Breast epithelium (tissue), 4 donors: ENCODE measurements at regions not wholly inside any gene's neighbourhood (a gene's known extent, or its start where the extent isn't known, plus 50 kb on each side); places are given as distances from the start of the nearest gene placed in this dataset.

Experiments
- DNase-seq, 2 donors: peaks; one replicate each; pipeline ENCODE4 v3.0.0-alpha.2; 2019; ENCODE audit warnings: low spot score in 2 of 2
- H3K27ac ChIP-seq, 2 donors: fragments of 200-600 bp; sonication (generic) in 1 of 2; one replicate each; pipeline ENCODE4 v1.5.1; 2016 to 2019; ENCODE audit warnings: mild to moderate bottlenecking in 1 of 2
- H3K27me3 ChIP-seq, 2 donors: fragments of 200-600 bp; sonication (generic) in 1 of 2; one replicate each; pipeline versions ENCODE4 v1.5.1 to v1.6.0; 2017 to 2019; ENCODE audit warnings: control low read depth in 1 of 2, mild to moderate bottlenecking in 1 of 2
- H3K36me3 ChIP-seq: fragments of 200-600 bp; one replicate; pipeline ENCODE4 v1.5.1; 2019
- H3K4me1 ChIP-seq, 2 donors: fragments of 200-600 bp; sonication (generic); one replicate each; pipeline ENCODE4 v1.5.1; 2016 to 2019; ENCODE audit warnings: control low read depth in 1 of 2
- H3K4me3 ChIP-seq, 3 donors: fragments of 200-600 bp; sonication (generic); 1 replicate in 2 of 3; 2 replicates in 1 of 3; pipeline ENCODE4 v1.5.1; 2016 to 2019; ENCODE audit warnings: mild to moderate bottlenecking in 3 of 3, moderate library complexity in 2 of 3
- H3K9me3 ChIP-seq, 2 donors: fragments of 200-600 bp; sonication (generic) in 1 of 2; one replicate each; pipeline ENCODE4 v1.5.1; 2016 to 2019; ENCODE audit warnings: control low read depth in 1 of 2
- CTCF ChIP-seq, 3 donors: fragments of 450-650 bp; IDR thresholded peaks; one replicate each; pipeline ENCODE4 v1.5.1; 2016 to 2017; ENCODE audit warnings: antibody characterized with exemption in 3 of 3, mild to moderate bottlenecking in 3 of 3, moderate library complexity in 3 of 3
- POLR2A ChIP-seq: fragments of 450-650 bp; IDR thresholded peaks from one replicate; pipeline ENCODE4 v1.6.1; 2016; ENCODE audit warnings: antibody characterized with exemption, mild to moderate bottlenecking, moderate library complexity
- POLR2AphosphoS5 ChIP-seq, 3 donors: sonication (generic); formaldehyde crosslinking; IDR thresholded peaks; one replicate each; pipeline ENCODE4 v1.6.1; 2017; ENCODE audit warnings: antibody characterized with exemption in 3 of 3
- intact Hi-C: fragments of 100-400 bp; cut with DNase I; formaldehyde crosslinking; loops from one replicate; pipeline ENCODE4 v1.15.1; 2023; ENCODE audit warnings: low total_unique reads

DNA sequence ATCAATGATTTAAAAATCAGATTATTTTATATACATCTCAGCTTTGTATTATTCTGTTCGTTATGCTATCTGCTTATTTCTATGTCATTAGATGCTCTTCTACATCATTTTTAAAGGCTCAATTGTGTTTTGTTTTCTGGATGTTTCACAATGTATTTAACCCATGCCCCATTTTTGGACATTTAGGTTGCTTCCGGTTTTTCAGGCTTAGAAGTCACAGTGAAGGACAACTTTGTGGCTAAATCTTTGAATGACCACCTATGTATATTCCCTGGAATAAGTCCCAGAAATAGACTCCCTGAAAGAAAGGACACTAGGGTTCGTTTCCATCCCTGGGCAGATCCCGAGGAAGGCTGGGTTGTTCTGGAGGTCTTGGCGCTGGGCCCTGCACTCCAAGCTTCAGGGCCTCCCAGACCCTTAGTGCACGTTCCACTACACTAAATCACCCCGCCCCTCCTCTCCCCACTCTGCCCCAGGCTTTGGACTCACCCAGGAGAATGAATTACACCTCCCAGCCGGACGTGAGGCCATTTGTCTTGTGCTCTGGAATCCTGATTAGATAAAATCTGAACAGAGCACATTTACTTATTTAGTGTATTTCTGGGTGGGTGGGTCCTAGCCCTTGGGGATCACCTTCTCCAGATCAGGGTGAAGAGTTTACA is 188.2 kb downstream of the ZFP36L2 start:
- Histone ChIP-seq H3K9me3 (no peaks in the 10 kb centered on the region), H3K4me1 (peaks cover 8 to 9% of the 10 kb centered on the region in 2 donors), H3K27me3 (no peaks in the 10 kb centered on the region), H3K36me3 (no peaks in the 10 kb centered on the region), H3K27ac (peak overlapping the region; percentile 90 to 91), H3K4me3 (peak overlapping the region in 2 of 3 donors; percentile 39 to 50)
- no peak for TF ChIP-seq CTCF (IDR thresholded peaks at IDR 0.05)
- no peak for TF ChIP-seq POLR2A
- no peak for TF ChIP-seq POLR2AphosphoS5 (IDR thresholded peaks at IDR 0.05)
- no peak for DNase-seq
- intact Hi-C loops = loop anchor here (10.0 kb wide), 1 partner anchor 47 kb away; no protein-coding TSS in a partner anchor

GRCh38 chr2:43035922-43036321 is 190.5 kb downstream of the ZFP36L2 start:
- H3K4me1 ChIP-seq = peaks cover 10 to 12% of the 10 kb centered on the region in 2 donors
- intact Hi-C loops = loop anchor here (10.0 kb wide), 1 partner anchor 49 kb away; no protein-coding TSS in a partner anchor
- H3K27me3 ChIP-seq = no peaks in the 10 kb centered on the region
- no peaks in the 10 kb centered on the region for H3K9me3 ChIP-seq
- TF ChIP-seq POLR2A = no peak
- no peak for TF ChIP-seq POLR2AphosphoS5 (IDR thresholded peaks at IDR 0.05)
- TF ChIP-seq CTCF (IDR thresholded peaks at IDR 0.05) = no peak
- H3K4me3 ChIP-seq = no peak overlapping the region
- H3K36me3 ChIP-seq = no peaks in the 10 kb centered on the region
- no peak for DNase-seq
- peak overlapping the region in 1 of 2 donors; percentile 91 for H3K27ac ChIP-seq

GRCh38 chr2:43034921-43035320 is 191.5 kb downstream of the ZFP36L2 start:
- TF ChIP-seq POLR2A = no peak
- TF ChIP-seq CTCF (IDR thresholded peaks at IDR 0.05) = no peak
- TF ChIP-seq POLR2AphosphoS5 (IDR thresholded peaks at IDR 0.05) = no peak

DNA sequence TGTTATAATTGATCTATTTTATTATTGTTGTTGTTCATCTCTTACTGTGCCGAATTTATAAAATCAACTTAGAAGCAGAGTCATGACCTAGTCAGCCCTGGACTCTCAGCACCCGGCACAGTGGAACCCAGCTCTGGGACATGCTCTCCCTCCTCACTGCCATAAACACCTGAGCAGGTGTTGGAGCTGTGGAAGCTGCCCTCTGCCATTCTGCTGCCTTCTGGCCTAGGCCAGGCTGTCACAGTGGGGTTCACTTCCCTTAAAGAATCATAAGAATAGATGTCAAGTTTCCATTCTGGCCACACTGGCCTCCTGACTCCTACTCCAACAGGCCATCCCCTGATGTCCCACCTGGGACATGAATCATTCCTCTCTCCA is 192.2 kb downstream of the ZFP36L2 start:
- no peaks in the 10 kb centered on the region for H3K9me3 ChIP-seq
- peaks cover 5 to 10% of the 10 kb centered on the region in 2 donors for H3K4me1 ChIP-seq
- no peaks in the 10 kb centered on the region for H3K36me3 ChIP-seq
- H3K27me3 ChIP-seq = no peaks in the 10 kb centered on the region
- no peak overlapping the region for H3K4me3 ChIP-seq
- intact Hi-C loops = loop anchor here (10.0 kb wide), 1 partner anchor 51 kb away; no protein-coding TSS in a partner anchor
- H3K27ac ChIP-seq = peak overlapping the region; percentile 95
- DNase-seq = no peak
- TF ChIP-seq POLR2AphosphoS5 (IDR thresholded peaks at IDR 0.05) = no peak
- no peak for TF ChIP-seq POLR2A
- TF ChIP-seq CTCF (IDR thresholded peaks at IDR 0.05) = no peak

More at GRCh38 chr2:43034921-43035320, 191.5 kb downstream of the ZFP36L2 start:
- no peak for DNase-seq
- intact Hi-C loops = loop anchor here (10.0 kb wide), 1 partner anchor 50 kb away; no protein-coding TSS in a partner anchor
- Histone ChIP-seq H3K36me3 (no peaks in the 10 kb centered on the region), H3K4me1 (peaks cover 10 to 12% of the 10 kb centered on the region in 2 donors), H3K27ac (peak overlapping the region in 1 of 2 donors; percentile 95), H3K4me3 (no peak overlapping the region), H3K9me3 (no peaks in the 10 kb centered on the region), H3K27me3 (no peaks in the 10 kb centered on the region)

DNA sequence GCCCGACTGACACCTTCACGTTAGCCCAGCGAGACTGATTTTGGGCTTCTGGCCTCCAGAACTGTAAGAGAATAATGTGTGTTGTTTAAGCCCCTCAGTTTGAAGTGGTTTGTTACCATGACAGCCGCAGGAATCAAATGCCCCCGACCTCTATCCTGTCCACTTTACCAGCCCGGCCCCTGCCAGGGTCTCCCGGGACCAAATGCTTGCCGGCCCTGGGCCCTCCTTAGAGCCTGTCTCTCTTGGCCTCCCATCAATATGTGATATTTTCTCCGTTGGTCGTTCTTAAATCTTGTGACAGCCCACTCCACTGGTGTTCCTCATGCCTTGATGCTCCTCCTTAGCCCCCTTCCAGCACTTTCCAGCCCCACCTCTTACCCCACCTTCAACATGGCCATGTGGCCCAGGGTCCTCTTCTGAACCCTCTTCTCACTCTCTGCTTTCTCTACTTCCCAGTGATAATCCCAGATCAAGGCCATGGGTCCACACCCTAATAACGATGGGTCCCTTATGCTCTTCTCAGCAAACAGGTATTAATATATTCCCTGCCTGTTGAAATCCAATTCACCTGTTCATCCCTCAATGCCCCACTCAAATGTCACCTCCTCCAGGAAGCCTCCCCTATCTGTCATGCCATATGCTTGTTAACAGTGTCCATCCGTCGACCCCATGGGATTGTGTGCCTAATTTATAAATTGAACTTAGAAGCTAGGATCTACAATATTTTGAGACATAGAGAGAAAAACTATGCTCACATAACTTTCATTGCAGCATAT is 192.8 kb downstream of the ZFP36L2 start:
- Histone ChIP-seq H3K4me3 (no peak overlapping the region), H3K4me1 (peaks cover 4 to 10% of the 10 kb centered on the region in 2 donors), H3K36me3 (no peaks in the 10 kb centered on the region), H3K27me3 (no peaks in the 10 kb centered on the region), H3K9me3 (no peaks in the 10 kb centered on the region), H3K27ac (peak overlapping the region; percentile 95)
- intact Hi-C loops = loop anchor here (10.0 kb wide), 1 partner anchor 51 kb away; no protein-coding TSS in a partner anchor
- no peak for TF ChIP-seq POLR2AphosphoS5 (IDR thresholded peaks at IDR 0.05)
- DNase-seq = no peak
